ENCODE measurements at regions not wholly inside any gene's neighbourhood (a gene's known extent, or its start where the extent isn't known, plus 50 kb on each side); places are given as distances from the start of the nearest gene placed in this dataset.

GRCh38 chr10:78372806-78373205 is 339.1 kb downstream of the RPS24 start:
- Histone ChIP-seq H3K4me1 (peaks cover 9% of the 10 kb centered on the region; the same call in 1 of the 2 replicates), H3K27me3 (no peaks in the 10 kb centered on the region), H3K36me3 (no peaks in the 10 kb centered on the region), H3K9me3 (no peaks in the 10 kb centered on the region), H3K4me3 (ENCODE audit: low read depth, low read length) (no peak overlapping the region)
- TF ChIP-seq CTCF (IDR thresholded peaks at IDR 0.05; ENCODE audit: low read depth, low read length) = no peak
- DNase-seq = no peak

GRCh38 chr10:78374331-78375028 is 340.8 kb downstream of the RPS24 start:
- no peaks in the 10 kb centered on the region for H3K36me3 ChIP-seq
- H3K4me1 ChIP-seq = peaks cover 9% of the 10 kb centered on the region; the same call in 1 of the 2 replicates
- TF ChIP-seq CTCF (IDR thresholded peaks at IDR 0.05; ENCODE audit: low read depth, low read length) = no peak
- H3K4me3 ChIP-seq (ENCODE audit: low read depth, low read length) = no peak overlapping the region
- no peak for DNase-seq
- no peaks in the 10 kb centered on the region for H3K27me3 ChIP-seq
- H3K9me3 ChIP-seq = no peaks in the 10 kb centered on the region

- TF ChIP-seq CTCF (IDR thresholded peaks at IDR 0.05; ENCODE audit: low read depth, low read length) = no peak
- Histone ChIP-seq H3K9me3 (no peaks in the 10 kb centered on the region), H3K27me3 (no peaks in the 10 kb centered on the region)
Measured at GRCh38 chr10:78375854-78376785, 342.5 kb downstream of the RPS24 start.

DNA sequence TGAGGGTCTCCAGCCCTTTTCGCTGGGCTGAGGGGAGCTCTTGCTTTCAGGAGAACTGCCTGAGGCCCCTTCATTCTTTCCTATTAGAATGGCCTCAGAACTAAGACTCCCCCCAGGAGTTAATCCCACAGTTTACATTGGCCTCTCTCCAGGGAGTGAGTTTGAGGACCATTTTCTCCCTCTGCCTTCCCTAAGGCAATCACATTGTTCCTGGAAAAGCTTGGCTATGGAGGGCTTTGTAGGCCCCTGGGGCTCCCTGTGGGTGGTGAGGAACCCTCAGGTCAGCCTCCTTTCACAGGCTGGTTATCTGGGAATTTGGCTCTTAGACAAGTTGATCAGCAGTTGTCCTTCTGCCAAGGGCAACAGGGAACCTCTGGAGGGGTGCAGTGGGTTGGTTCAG is 343.7 kb downstream of the RPS24 start:
- H3K9me3 ChIP-seq = no peaks in the 10 kb centered on the region
- DNase-seq = no peak
- H3K4me1 ChIP-seq = no peaks in the 10 kb centered on the region
- no peaks in the 10 kb centered on the region for H3K27me3 ChIP-seq
- H3K4me3 ChIP-seq (ENCODE audit: low read depth, low read length) = no peak overlapping the region
- no peak for TF ChIP-seq CTCF (IDR thresholded peaks at IDR 0.05; ENCODE audit: low read depth, low read length)
- H3K36me3 ChIP-seq = no peaks in the 10 kb centered on the region

More at GRCh38 chr10:78375854-78376785, 342.5 kb downstream of the RPS24 start:
- DNase-seq = no peak
- H3K4me3 ChIP-seq (ENCODE audit: low read depth, low read length) = no peak overlapping the region
- peaks cover 6% of the 10 kb centered on the region; the same call in 1 of the 2 replicates for H3K4me1 ChIP-seq
- H3K36me3 ChIP-seq = no peaks in the 10 kb centered on the region

DNA sequence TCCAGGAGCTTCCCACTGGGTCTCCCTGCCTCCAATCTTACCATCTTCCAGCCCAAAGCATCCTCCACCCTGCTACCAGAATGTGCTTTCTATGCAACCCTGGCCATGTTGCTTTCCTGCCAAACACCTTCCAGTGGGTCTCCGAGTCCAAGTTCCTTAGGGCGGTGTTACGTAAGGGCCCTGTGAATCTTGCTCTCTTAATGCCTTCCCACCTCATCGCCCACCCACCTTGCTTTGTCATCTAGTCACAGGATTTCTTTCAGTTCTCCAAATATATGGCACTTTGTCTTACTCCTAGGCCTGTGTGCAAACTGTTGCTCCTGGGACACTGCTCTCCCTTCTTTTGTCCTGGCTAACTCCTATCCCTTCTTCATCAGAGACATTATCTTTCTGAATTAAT is 344.5 kb downstream of the RPS24 start:
- DNase-seq = no peak
- Histone ChIP-seq H3K27me3 (no peaks in the 10 kb centered on the region), H3K4me1 (no peaks in the 10 kb centered on the region), H3K9me3 (no peaks in the 10 kb centered on the region), H3K36me3 (no peaks in the 10 kb centered on the region), H3K4me3 (ENCODE audit: low read depth, low read length) (no peak overlapping the region)
- TF ChIP-seq CTCF (IDR thresholded peaks at IDR 0.05; ENCODE audit: low read depth, low read length) = no peak
